Activated gamma-delta T cell treated with Interleukin-2 at 50 U/mL for 16 hours (primary cell): ENCODE measurements at regions not wholly inside any gene's neighbourhood (a gene's known extent, or its start where the extent isn't known, plus 50 kb on each side); places are given as distances from the start of the nearest gene placed in this dataset.

Experiments used
- DNase-seq: peaks from one replicate; pipeline ENCODE4 v3.0.0-alpha.2; 2020

- no peak for DNase-seq
These were observed 449.3 kb upstream of the THBS1 start for GRCh38 chr15:39131609-39132008.

GRCh38 chr15:39132070-39132469 lies 448.8 kb upstream of the THBS1 start:
- no peak for DNase-seq

GRCh38 chr15:39132954-39133600 lies 447.8 kb upstream of the THBS1 start:
- no peak for DNase-seq

GRCh38 chr15:39134282-39134681 lies 446.6 kb upstream of the THBS1 start:
- no peak for DNase-seq

- DNase-seq, result no peak
These were observed 444.9 kb upstream of the THBS1 start for GRCh38 chr15:39135989-39136388.

- no peak for DNase-seq
These were observed 441.3 kb upstream of the THBS1 start for GRCh38 chr15:39139431-39140059.

DNA sequence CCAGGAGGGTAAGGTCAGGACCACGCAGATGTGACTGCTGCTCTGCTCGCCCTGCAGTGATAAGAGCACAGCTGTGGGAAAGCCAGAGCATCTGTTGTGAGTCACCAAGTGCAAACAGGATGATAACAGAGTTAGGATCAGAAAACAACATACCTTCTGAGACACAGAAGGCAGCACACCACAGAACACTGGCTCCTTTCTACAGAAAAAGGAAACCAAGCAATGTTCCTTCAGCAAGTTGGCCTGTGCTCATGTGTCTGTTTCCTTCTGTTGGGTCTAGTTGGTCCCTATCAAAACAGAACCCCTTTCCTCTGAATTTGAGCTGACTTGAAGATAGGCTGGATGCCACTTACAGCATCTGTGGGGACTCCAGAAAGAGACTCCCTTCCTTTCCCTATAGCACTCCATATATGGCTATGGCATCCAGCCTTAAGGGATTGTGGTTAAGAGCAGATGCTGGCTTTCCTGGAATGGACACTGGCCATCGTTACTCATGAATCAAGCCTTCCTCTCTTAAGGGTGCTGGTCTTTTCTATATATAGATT lies 440.7 kb upstream of the THBS1 start:
- no peak for DNase-seq

- DNase-seq, result no peak
These were observed 438.4 kb upstream of the THBS1 start for GRCh38 chr15:39142500-39142899.

- DNase-seq, result no peak
These were observed 437.4 kb upstream of the THBS1 start for GRCh38 chr15:39143479-39143878.

DNA sequence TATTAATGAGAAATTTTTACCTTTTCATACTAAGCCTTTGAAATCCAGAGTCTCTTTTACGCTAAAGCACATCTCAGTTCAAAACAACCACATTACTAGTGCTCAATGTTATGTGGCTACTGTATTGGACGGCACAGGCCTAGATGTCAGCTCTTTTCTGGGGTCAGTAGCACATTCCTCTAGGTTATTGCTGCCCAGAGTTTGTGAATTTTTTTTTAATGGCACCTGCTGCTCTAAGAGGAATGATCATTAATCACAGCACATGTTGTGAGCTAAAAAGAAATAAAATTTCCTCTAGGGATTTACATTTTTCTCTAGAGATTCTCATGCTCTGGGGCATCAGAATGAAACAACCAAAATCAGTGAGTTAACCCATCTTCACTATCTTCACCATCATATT lies 436.8 kb upstream of the THBS1 start:
- DNase-seq, result no peak

- DNase-seq, result no peak
These were observed 436.0 kb upstream of the THBS1 start for GRCh38 chr15:39144613-39145499.

GRCh38 chr15:39145854-39146625 lies 434.8 kb upstream of the THBS1 start:
- no peak for DNase-seq

GRCh38 chr15:39149636-39150150 lies 431.2 kb upstream of the THBS1 start:
- no peak for DNase-seq

GRCh38 chr15:39151545-39151944 lies 429.3 kb upstream of the THBS1 start:
- no peak for DNase-seq

DNA sequence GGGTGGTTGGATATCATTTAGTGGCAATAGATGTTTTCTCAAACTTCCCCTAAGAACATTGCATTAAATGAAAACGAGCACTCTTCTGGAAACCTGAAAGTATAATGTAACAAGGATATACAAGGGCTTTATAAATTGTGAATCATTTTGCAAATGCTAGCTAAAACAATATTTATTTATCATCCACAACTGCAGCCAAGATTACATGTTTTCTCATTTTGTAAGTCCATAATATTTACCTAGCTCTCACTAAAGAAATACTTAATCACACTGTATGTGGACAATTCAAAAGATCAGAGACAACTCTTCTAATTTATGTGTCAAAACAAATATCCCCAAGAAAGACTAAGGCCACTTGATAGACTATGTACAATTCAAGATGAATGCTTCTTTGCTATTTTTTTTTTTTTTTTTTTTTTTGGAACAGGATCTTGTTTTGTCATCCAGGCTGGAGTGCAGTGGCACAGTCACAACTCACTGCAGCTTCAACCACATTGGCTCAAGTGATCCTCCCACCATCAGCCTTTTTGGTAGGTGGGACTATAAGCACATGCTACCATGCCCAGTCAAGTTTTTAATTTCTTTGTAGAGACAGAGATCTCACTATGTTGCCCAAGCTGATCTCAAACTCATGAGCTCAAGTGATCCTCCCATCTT lies 427.7 kb upstream of the THBS1 start:
- DNase-seq, result no peak

DNA sequence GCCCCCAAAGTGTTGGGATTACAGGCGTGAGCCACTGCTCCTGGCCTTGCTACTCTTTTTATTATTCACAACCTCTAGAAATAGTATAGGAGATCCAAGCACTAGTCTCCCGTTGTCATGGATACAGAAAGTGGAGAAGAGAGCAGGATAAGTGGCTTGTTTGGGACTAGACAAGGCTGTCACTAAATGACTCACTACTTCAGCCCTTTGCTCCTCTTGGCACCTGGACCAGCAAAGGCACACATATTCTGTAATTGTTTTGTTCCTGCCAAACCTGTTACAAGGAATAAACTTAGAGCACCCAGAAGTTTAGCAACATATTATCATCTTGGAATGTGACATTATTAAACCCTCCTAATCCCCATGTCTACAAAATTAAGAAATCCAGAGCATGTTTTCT lies 427.2 kb upstream of the THBS1 start:
- no peak for DNase-seq

DNA sequence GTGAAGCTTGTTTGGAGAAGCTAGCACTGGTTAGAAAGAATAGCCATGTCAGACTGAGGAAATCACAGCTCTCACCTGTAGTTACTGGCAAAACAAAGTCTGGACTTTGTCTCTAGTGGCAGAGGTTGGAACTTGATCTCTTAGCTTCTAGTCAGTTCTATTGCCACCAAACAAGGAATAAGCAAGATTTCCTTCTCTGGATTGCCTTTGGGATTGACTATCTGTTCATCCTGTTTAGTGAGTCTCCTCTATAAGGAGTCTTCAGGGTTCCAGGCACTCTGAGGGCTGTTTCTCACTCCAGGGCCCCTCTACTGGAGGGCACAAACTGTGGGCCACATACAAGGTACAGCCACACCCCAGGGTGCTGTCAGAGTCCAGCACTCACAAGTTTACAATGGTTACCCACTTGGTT lies 426.6 kb upstream of the THBS1 start:
- no peak for DNase-seq

DNA sequence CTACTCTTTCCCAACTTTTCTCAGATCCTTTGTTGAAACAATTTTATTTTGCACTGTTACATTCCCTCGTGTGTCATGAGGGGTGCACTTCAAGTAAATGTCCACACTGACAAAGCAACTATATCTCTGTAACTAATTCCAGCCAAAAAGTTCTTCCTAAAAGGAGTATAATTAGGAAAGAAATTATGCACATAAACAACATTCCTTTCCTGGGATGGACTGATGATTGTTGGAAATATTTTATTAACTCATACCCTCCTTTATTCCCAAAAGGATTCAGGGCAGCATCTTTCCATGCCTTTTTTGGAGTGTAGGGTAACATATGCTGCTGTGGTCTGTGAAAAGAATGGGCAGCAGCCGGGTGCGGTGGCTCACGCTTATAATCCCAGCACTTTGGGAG lies 426.1 kb upstream of the THBS1 start:
- no peak for DNase-seq

GRCh38 chr15:39156166-39156565 lies 424.7 kb upstream of the THBS1 start:
- no peak for DNase-seq

DNA sequence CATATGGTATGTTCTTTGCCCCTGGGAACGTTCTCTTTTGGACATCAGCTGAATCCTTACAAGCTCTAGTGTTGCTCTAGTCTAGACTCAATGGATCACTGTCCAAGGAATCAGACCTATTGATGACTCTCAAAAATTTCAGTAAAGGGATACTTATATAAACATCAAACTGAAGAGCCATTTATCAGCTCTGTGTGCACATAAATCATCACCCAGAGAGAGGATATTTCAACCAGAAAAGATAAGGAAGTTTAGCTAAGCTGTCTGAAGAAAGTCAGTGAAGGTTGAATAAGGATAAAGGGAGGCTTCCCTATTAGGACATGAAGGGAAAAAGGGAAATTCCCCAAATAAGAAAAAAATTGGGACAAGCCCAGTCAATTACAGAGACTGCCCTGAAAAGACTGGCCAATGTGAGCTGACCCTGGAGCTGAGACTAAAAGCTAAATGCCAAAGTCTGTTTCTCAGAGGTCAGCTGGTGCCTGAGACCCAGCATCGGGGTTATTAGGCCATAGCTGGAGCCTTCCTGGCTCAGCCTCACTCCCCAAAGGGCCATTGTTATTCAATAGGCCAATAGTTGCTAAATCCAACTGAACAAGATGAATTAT lies 424.1 kb upstream of the THBS1 start:
- no peak for DNase-seq

DNA sequence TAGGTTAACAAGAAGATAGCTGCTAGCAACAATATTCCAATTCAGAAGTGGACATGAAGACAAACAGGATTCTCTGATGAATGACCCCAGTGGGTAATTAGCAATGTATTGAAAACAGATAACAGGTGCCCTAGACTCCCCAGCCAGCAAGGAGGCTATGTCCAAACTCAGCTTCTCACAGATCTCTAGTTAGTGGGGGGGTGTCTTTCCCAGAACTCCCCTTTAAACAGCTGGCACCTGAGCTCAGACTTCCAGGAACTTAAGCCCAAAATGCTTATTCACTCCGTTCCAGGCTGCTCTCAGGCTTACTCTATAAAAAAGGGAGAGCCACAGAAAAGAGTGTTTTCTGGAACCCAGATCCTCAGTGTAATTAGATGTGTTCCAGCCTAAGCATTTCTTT lies 423.0 kb upstream of the THBS1 start:
- DNase-seq, result no peak

DNA sequence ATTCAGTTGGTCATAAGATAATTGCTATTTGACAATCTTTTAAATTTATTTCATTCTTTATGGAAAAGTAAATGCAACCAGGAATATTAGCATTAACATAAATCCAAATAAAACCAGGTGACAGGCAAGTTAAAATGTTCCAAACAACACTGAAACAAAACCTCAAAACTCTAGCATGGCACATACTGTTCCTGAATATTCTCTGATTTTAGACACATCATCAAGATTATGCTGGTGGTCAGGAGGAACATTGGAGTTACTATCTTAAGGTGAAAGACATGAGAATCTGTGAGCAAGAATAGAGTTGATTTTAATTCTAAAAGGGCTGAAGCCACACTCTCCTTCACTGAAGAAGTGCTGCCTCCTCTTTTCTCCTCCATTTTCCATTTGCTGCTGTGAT lies 421.0 kb upstream of the THBS1 start:
- no peak for DNase-seq
